ENCODE measurements at regions not wholly inside any gene's neighbourhood (a gene's known extent, or its start where the extent isn't known, plus 50 kb on each side); places are given as distances from the start of the nearest gene placed in this dataset.

DNA sequence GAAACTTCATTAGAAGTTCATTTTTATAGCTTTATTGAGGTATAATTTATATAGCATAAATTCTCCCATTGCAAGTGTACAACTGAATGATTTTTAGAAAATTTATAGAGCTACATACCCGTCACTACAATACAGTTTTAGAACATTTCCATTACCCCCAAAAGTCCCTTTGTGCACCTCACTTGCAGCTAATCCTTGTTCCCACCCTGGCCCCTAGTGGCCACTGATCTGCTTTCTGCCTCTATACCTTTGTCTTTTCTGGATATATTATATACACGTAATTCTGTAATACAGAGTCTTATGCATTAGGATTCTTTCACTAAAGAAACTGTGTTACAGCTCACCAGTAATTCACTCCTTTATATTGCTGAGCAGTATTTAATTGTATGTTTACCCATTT, 145.1 kb upstream of the DIO2 start:
- TF ChIP-seq, protein P1, sequence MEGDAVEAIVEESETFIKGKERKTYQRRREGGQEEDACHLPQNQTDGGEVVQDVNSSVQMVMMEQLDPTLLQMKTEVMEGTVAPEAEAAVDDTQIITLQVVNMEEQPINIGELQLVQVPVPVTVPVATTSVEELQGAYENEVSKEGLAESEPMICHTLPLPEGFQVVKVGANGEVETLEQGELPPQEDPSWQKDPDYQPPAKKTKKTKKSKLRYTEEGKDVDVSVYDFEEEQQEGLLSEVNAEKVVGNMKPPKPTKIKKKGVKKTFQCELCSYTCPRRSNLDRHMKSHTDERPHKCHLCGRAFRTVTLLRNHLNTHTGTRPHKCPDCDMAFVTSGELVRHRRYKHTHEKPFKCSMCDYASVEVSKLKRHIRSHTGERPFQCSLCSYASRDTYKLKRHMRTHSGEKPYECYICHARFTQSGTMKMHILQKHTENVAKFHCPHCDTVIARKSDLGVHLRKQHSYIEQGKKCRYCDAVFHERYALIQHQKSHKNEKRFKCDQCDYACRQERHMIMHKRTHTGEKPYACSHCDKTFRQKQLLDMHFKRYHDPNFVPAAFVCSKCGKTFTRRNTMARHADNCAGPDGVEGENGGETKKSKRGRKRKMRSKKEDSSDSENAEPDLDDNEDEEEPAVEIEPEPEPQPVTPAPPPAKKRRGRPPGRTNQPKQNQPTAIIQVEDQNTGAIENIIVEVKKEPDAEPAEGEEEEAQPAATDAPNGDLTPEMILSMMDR (IDR thresholded peaks at IDR 0.05; ENCODE audit: insufficient read depth, low read length), result no peak
- TF ChIP-seq POLR2AphosphoS5 (IDR thresholded peaks at IDR 0.05; ENCODE audit: low read depth) (no peak), SPI1 (IDR thresholded peaks at IDR 0.05; ENCODE audit: borderline replicate concordance, low read depth) (no peak), GABPA (IDR thresholded peaks at IDR 0.05; ENCODE audit: low read depth) (no peak)
- TF ChIP-seq, protein P2, sequence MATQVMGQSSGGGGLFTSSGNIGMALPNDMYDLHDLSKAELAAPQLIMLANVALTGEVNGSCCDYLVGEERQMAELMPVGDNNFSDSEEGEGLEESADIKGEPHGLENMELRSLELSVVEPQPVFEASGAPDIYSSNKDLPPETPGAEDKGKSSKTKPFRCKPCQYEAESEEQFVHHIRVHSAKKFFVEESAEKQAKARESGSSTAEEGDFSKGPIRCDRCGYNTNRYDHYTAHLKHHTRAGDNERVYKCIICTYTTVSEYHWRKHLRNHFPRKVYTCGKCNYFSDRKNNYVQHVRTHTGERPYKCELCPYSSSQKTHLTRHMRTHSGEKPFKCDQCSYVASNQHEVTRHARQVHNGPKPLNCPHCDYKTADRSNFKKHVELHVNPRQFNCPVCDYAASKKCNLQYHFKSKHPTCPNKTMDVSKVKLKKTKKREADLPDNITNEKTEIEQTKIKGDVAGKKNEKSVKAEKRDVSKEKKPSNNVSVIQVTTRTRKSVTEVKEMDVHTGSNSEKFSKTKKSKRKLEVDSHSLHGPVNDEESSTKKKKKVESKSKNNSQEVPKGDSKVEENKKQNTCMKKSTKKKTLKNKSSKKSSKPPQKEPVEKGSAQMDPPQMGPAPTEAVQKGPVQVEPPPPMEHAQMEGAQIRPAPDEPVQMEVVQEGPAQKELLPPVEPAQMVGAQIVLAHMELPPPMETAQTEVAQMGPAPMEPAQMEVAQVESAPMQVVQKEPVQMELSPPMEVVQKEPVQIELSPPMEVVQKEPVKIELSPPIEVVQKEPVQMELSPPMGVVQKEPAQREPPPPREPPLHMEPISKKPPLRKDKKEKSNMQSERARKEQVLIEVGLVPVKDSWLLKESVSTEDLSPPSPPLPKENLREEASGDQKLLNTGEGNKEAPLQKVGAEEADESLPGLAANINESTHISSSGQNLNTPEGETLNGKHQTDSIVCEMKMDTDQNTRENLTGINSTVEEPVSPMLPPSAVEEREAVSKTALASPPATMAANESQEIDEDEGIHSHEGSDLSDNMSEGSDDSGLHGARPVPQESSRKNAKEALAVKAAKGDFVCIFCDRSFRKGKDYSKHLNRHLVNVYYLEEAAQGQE (IDR thresholded peaks at IDR 0.05; ENCODE audit: insufficient replicate concordance, low read depth), result no peak

All from HL-60 (cell line).